HG02642 (cell line): ENCODE measurements at regions not wholly inside any gene's neighbourhood (a gene's known extent, or its start where the extent isn't known, plus 50 kb on each side); places are given as distances from the start of the nearest gene placed in this dataset.
"Not testable (repeated sequence)": the region's sequence is repeated elsewhere in the genome, so short reads cannot be mapped to it uniquely, and the experiment has no call there.

Source experiments
- ATAC-seq: cut with Tn5 transposase; IDR thresholded peaks from one replicate; pipeline ENCODE4 v1.9.1; 2021; ENCODE audit warnings: mild to moderate bottlenecking; ENCODE audit not compliant: unreplicated experiment, poor library complexity

DNA sequence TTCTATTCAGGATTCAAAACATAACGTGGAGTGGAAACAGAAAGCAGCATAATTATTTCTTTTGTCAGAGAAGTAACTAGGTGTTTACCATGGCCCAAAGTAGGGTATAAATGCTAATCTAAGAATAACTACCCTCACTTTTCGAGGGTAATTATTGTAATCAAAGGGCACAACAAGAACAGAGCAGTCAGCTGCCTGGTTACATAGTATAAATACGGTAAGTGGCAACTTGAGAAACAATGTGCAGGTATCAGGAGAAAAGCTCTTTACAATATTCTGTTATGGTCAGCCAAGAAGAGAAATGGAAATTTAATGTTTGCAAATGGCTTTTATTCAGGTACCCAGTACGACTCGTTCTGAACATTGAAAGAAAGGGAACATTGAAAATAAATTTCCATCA lies 242.0 kb upstream of the NPY start:
- ATAC-seq, result no peak

DNA sequence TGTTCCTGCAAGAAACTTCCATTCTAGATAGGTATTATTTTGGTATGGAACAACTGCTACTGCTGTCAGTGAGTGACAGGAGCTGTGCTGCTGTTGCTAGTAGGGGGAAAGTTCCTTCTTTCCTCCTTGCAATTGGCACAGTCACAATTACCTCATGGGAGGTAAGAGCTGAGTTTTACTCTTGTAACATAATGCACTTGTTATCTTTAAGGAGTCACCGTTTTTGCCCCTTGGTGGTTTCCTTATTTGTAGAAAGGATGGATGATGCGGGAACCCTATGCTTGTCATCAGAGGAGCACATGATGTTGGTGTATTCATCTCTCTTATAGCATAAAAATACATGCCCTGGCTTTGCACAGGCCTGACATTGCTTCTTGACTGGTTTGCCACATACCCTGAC lies 234.7 kb upstream of the NPY start:
- ATAC-seq, result no peak

DNA sequence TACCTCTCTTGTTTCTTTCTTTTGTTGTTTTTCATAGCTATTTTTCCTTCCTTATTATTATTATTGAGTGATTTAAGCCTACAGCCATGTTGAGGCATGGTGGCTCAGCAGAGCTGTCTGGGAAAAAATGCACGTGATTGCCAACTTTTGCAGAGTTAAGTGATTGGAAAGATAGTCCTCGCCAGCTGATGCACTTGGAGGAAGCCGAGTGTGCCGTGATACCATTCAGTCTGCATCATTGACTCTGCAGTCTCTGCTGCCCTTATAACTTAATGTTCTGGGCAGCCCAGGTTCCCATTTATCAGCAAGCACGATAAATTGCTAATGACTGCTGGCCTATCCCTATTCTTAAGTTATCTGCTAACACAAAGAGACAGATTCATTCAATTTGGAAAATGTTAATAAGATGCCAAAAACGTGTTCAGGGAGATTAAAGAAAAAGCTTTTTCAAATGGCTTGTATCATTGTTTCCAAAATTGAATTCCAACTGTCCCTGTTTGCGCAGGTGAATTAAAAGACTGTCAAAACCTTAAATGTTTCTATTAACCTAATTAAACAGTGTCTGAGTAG lies 232.9 kb upstream of the NPY start:
- no peak for ATAC-seq

DNA sequence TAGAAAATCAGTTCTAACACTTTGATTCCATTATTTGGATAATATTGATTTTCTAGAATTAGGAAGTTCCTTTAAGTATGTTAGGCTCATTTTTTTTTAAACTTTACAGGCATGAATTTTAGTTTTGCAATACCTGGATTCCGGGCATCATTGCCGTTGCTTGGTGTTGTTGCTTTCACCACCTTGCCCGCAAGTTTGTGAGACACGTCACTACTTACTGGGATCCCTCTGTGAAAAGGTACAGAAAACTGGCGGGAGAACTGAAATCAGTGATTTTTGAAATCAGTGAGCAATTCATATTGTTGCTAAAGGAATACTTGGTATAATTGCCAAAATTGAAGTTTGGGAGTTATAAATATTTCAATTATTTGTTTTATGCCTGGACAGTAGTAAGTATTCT lies 232.3 kb upstream of the NPY start:
- no peak for ATAC-seq

DNA sequence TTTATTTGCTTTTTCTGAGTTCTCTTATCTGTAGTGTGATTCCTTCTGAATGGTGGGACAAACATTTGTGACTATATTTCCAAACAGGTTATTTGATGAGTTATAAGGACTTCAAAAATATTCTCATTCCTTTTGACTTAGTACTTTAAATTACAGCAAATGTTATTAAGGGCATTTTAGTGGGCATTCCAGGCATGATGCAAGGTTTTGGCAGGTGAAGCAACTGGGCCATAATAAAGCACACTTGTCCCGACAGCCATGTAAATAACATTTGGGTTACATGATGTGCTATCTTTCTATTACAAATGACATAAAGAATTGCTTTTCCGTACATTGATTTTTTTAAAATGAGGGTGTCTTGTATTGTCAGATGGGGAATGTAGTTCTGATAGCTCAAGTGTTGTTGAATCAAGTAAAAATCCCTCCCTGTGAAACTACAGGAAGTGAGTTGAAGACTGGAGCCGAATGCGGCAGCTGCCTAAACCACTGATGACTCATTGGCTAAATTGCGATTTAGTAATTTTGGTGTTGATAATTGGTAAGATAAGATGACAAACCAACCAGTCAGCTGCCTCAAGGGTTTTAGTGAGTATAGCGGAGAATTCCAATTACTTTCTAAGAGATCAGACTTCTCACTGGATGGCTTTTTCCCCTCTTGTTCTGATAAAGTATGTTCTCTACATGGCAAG lies 231.3 kb upstream of the NPY start:
- no peak for ATAC-seq

DNA sequence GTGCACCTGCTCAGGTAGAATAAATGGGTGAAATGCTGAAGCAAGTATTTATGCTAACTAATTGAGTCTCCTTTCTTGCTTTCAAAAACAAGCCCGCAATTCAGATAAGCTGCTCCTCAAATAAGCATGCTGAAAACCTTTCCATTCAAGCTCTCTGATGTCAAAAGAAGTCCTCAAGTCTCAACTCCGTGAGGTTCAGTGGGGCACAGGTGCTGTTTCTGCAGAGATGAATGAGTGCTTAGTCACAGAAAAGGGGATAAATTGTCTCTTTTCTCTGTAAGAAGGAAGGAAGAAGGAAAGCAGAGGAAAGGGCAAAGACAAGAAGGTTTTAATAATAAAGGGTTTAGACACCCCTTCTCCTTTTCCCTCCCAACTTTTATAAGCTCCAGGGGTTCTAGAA lies 229.8 kb upstream of the NPY start:
- no peak for ATAC-seq

DNA sequence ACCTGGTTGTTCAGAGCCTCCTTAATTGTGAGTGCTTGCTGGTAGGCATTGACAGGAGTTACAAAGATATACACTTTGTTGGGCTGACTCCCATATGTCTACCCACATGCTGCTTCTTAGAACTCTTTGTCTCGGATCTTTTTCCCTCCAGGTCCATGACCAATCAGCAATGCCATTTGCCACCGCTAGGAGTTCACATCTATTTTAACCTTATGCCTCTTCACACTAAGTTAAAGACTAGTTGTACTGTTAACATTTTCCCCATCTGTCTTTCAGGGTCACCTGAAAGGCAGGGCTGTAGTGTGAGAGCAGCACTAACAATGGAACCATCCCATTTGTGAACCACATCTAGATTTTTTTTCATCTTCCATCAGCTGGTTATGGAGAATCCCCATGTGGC lies 226.7 kb upstream of the NPY start:
- no peak for ATAC-seq

DNA sequence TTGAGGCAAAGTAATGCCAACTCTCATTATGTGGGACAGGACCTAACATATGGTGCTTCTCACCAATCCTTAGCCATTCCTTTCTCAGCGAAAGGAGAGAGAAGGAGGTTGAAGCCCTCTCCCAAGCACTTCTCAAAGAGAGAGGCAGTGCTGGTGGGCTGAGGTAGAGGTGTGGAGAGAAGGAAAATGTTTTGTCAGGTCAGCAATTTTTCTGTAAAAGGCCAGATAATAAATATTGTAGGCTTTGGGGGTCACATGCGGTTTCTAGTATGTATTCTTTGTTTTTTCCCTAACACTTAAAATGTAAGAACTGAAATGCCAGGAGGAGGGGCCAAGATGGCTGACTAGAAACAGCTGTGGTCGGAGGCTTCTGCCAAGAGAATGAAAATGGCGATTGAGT lies 225.0 kb upstream of the NPY start:
- no peak for ATAC-seq

DNA sequence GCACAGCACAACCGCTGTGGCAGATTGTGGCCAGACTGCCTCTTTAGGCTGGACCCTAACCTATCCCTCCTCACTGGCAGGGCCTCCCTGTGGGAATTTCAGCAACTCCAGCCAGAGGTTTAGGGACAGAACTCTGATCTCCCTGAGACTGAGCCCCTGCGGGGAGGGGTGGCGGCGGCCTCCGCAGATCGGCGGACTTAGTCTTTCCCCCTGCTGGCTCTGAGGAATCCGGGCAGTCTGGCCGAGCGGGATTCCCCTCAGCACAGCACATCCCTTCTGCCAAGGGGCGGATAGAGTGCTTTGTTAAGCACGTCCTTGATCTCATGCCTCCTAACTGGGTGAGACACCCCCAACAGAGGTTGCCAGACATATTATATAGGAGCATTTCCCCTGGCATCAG lies 224.2 kb upstream of the NPY start:
- no peak for ATAC-seq

DNA sequence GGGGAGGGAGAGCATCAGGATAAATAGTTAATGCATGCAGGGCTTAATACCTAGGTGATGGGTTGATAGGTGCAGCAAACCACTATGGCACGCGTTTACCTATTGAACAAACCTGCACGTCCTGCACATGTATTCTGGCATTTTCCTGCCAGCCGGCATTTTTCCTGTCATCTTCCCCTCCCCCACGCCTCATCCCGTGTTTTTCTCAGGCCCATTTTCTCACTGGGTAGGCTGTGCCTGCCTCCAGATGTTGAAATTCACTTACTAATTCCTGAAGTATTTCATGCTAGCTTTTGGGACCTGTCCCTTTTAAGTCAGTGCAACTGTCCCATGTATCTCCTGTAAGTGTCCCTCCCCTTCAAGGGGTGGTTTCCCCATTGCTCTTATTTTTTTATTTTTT lies 220.3 kb upstream of the NPY start:
- ATAC-seq, result no peak

DNA sequence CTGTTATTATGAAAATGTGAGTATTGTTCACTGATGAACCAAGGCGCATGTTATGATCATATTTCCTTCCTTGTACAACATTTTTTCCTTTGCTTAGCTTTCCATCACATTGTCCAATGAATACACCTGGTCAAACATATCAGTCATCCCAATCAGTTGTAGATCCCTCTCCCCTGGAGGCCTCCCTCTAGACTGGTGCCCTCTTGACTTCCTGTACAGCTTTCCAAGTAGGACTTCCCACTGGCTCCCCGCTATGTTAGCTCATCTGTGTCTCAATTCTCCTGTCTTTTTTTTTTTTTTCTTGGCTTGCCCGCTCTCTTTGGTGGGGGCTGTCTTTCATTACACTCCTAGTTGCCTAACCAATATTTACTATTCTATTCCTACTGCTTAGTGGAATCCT lies 214.2 kb upstream of the NPY start:
- no peak for ATAC-seq

DNA sequence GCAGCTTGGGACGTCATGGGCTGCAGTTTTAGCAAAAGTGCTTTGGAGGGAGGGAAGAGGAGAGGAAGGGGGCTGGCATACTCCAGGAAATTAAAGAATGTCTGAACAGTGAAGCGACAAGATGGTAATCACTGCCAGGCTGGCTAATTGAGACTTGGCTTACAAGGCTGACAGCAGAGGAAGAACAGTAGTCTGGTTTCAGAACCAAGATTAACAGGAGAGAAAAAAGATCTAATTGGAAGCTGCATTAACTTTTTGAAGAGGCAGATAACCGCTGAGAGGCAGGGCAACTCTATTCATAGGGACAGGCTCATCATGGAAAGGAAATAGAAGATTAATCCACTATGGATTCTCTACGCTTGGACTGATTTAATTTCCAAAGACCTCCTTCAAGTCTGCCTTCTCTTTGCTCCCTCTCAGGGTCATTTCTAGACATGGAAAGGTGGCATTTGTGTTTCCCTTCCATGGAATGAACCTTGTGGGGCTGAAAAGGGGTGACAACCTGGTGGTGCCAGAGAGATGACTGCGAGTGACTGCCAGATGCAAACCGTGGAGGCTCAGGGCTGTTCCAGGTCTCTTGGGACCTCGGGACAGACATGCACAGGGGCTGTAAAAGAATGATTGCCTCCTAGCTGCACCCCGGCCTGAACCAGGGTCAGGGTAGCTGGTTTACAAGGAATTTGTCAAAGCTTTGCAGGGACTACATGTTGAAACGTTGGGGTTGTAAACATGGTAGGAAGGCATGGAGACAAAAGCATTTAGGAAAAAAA lies 210.2 kb upstream of the NPY start:
- ATAC-seq, result no peak

DNA sequence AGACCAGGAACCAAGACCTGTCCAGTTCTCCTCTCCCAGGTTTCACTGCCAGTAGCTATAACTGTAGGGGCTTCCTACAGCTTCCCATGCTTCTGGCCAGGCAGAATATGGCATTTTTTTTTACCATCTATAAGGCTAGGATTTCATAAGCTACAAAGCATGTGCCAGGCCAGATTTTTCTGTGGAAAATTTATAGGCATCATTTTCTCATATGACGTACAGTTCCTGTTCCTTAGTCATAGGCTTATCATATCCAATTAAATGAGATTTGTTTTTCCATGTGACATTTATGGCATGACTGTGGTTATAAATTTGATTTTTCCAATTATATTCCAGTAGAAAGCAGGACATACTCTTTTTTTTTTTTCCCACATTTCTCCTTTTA lies 208.6 kb upstream of the NPY start:
- ATAC-seq, result no peak

DNA sequence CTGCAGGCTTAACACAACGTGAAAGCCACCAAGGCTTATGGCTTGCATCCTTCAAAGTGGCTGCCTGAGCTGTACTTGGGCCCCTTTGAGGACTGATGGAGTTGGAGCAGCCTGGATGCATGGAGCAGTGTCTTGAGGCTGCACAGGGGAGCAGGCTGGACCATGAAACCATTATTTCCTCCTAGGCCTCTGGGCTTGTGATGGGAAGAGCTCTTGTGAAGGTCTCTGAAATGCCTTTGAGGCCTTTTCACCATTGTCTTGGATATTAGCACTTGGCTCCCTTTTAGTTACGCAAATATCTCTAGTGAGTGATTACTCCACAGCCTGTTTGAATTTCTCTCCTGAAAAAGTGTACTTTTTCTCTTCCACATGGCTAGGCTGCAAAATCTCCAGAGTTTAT lies 201.2 kb upstream of the NPY start:
- no peak for ATAC-seq

DNA sequence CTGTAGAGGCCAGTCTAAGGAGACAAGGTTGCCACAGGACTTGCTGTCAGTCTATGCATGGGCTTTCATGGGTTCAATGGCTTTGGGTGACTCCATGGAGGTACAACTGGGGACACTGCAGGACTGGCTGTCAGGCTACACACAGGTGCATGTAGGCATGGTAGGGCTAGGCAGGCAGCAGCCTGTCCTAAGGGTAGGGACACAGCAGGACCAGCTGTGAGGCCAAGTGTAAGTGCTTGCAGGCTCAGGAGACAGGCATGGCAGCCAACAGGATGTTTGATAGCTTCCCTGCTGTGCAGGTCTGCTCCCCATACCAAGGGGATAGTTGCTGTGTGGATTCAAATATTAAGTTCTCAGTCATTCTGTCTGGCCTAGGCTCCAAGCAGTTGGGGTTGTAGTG lies 181.0 kb upstream of the NPY start:
- no peak for ATAC-seq

DNA sequence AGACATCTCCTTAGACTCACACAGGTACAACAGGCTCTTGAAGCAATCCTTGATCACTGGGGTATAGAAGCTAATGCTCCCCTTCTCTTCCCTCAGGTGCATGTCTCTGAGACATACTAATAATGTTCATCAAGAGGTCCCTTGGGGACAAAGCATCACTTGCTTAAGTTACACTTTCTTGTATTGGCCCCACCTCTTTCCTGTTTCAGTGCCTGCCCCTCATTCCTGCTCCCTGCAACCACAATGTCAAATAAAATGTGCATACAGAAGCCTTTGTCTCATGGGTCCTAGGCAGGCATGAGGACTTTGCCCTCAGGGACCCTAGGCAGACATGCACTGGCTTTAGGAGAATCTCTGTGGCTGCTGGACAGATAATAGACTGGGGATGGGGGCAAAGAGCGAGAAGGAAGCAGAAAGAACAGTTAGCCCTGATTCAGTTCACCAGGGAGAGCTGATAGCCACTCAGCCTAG lies 175.0 kb upstream of the NPY start:
- ATAC-seq, result peak; percentile 74

DNA sequence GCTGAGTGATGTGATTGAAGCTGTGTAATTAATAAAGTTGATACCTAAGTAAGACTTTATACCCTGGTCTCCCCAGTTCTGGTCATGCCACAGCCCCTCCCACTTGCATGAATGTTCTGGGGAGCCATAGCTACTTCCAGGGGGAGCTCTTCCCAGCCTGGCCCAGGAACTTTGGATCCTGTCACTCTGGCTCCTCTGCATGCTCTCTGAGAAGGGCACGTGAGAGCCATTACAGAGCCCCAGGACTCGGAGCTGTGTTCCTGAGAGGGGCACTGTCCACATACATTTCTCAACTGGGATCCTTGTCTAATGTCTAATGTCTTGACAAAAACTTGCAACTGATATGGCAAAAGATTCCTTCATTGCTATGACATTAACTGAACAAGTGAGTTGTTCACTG lies 173.9 kb upstream of the NPY start:
- ATAC-seq, result no peak

DNA sequence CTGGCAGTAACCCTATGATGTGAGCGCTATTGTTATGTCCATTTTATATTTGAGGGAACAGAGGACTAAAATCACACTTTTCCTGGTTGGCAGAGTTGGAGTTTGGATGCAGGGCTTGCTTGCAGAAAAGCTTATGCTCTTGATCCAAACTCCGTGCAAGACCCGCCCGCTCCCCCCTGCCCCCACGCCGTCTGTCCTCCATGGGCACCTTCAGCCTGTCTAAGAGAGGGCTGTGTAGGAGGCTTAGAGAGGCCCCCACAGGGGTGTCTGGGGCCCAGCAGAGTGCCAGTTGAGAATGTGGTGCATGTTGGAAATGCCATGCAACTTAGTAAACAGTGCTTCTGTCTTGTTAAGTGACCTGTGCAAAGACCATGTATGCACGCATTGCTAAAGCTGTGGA lies 170.5 kb upstream of the NPY start:
- no peak for ATAC-seq

DNA sequence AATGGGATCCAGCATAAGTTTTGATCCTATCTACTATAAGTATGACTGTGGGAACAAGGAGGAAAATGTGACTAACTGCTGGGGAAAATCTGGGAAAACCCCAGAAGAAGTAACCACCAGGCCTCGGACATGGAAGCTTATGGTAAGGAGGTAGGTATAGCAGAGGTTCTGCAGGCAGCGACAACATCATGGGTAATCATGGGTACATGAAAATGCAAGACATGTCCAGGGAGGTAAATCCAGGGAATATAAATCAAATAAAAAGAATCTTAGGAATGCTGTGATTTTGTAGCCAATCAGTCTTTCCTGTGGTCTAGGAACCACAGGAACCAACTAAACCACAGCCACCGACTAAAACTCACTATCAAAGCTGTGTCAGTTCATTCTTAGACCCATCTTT lies 168.3 kb upstream of the NPY start:
- no peak for ATAC-seq

DNA sequence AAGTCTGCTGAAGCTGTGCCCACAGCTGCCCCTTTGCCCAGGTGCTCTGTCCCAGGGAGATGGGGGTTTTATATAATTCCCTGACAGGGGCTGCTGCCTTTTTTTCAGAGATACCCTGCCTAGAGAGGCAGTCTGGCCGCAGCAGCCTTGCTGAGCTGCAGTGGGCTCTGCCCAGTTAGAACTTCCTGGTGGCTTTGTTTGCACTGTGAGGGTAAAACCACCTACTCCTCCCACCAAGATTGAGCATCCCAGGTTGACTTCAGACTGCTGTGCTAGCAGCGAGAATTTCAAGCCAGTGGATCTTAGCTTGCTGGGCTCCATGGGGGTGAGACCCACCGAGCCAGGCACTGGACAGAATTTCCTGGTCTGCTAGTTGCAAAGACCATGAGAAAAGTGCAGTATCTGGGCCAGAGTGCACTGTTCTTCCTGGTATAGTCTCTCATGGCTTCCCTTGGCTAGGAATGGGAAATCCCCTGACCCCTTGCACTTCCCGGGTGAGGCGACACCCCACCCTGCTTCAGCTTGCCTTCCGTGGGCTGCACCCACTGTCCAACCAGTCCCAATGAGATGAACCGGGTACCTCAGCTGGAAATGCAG lies 166.0 kb upstream of the NPY start:
- not testable (repeated sequence) for ATAC-seq

DNA sequence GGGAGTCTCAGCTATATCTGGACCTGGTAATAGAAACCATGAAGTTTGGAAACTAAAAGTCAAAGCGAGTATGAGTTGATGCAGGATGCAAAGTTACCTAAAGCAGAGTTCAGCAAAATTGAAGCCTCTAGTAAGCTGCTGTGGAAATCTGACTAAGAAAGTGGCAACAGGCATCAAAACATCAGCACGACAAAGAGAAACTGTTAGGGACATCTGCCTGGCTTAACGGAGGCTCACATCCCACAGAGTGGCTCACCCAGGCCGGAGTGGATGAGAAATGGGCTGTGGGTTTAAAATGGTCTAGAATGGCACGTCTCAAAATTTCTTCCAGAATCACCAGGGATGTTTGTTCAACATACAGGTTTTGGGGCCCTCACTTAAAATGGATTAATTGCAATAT lies 164.1 kb upstream of the NPY start:
- ATAC-seq, result no peak
